Tibial nerve (tissue), 4 donors: ENCODE measurements at regions not wholly inside any gene's neighbourhood (a gene's known extent, or its start where the extent isn't known, plus 50 kb on each side); places are given as distances from the start of the nearest gene placed in this dataset.

Experiments used
- DNase-seq, 2 donors: peaks; one replicate each; pipeline ENCODE4 v3.0.0-alpha.2; 2019; ENCODE audit warnings: low spot score in 2 of 2
- H3K27ac ChIP-seq, 4 donors: fragments of 200-600 bp; sonication (generic) in 3 of 4; one replicate each; pipeline ENCODE4 v1.5.1; 2017 to 2019; ENCODE audit warnings: mild to moderate bottlenecking in 1 of 4
- H3K27me3 ChIP-seq, 2 donors: fragments of 200-600 bp; sonication (generic) in 1 of 2; one replicate each; pipeline versions ENCODE4 v1.5.1 to v1.6.0; 2017 to 2019
- H3K36me3 ChIP-seq, 3 donors: fragments of 200-600 bp; sonication (generic); one replicate each; pipeline ENCODE4 v1.5.1; 2018 to 2019
- H3K4me1 ChIP-seq, 4 donors: fragments of 200-600 bp; sonication (generic) in 3 of 4; one replicate each; pipeline ENCODE4 v1.5.1; 2017 to 2019
- H3K4me3 ChIP-seq, 4 donors: fragments of 200-600 bp; sonication (generic) in 3 of 4; one replicate each; pipeline ENCODE4 v1.5.1; 2017 to 2019; ENCODE audit warnings: mild to moderate bottlenecking in 1 of 4, moderate library complexity in 1 of 4
- H3K9me3 ChIP-seq, 4 donors: fragments of 200-600 bp; sonication (generic) in 3 of 4; one replicate each; pipeline ENCODE4 v1.5.1; 2017 to 2019
- CTCF ChIP-seq, 5 experiments: fragments of 200-600 bp in 3 of 5; fragments of 450-650 bp in 2 of 5; sonication (generic) in 3 of 5; IDR thresholded peaks; one replicate each; pipeline ENCODE4 v1.5.1; 2016 to 2019; ENCODE audit warnings: antibody characterized with exemption in 5 of 5, mild to moderate bottlenecking in 3 of 5, moderate library complexity in 2 of 5
- EP300 ChIP-seq, 2 donors: sonication (generic); formaldehyde crosslinking; IDR thresholded peaks; one replicate each; pipeline ENCODE4 v1.6.1; 2017; ENCODE audit warnings: antibody characterized with exemption in 2 of 2, mild to moderate bottlenecking in 1 of 2
- POLR2A ChIP-seq, 2 donors: fragments of 450-650 bp; IDR thresholded peaks; one replicate each; pipeline ENCODE4 v1.6.1; 2017; ENCODE audit warnings: antibody characterized with exemption in 2 of 2, mild to moderate bottlenecking in 2 of 2, moderate library complexity in 2 of 2
- WGBS, 2 donors: methylation state at CpG; one replicate each; pipeline ENCODE4 v1.1.5; 2018; 5-methylcytosine and 5-hydroxymethylcytosine counted together

- no peak for DNase-seq
- Histone ChIP-seq H3K27me3 (no peaks in the 10 kb centered on the region), H3K9me3 (no peaks in the 10 kb centered on the region), H3K27ac (no peak overlapping the region), H3K4me3 (no peak overlapping the region), H3K36me3 (no peaks in the 10 kb centered on the region), H3K4me1 (no peaks in the 10 kb centered on the region)
- no peak for TF ChIP-seq EP300 (IDR thresholded peaks at IDR 0.05)
- peak in 4 of 5 experiments; percentile 43 to 50 (median 44) for TF ChIP-seq CTCF (IDR thresholded peaks at IDR 0.05)
- no peak for TF ChIP-seq POLR2A (IDR thresholded peaks at IDR 0.05)
- WGBS, 2 donors = 27 to 34% methylated on average over 9 of the region's 9 CpGs
Observed at GRCh38 chr2:209208211-209208610, 215.6 kb upstream of the MAP2 start.

GRCh38 chr2:209209943-209210342, 213.9 kb upstream of the MAP2 start:
- no peak overlapping the region for H3K4me3 ChIP-seq
- 78 to 93% methylated on average over 4 of the region's 4 CpGs for WGBS, 2 donors
- H3K9me3 ChIP-seq = no peaks in the 10 kb centered on the region
- TF ChIP-seq EP300 (IDR thresholded peaks at IDR 0.05) (no peak), CTCF (IDR thresholded peaks at IDR 0.05) (no peak), POLR2A (IDR thresholded peaks at IDR 0.05) (no peak)
- H3K27me3 ChIP-seq = no peaks in the 10 kb centered on the region
- no peak for DNase-seq
- H3K36me3 ChIP-seq = no peaks in the 10 kb centered on the region
- H3K4me1 ChIP-seq = no peaks in the 10 kb centered on the region
- no peak overlapping the region for H3K27ac ChIP-seq

- Histone ChIP-seq H3K9me3 (no peaks in the 10 kb centered on the region), H3K36me3 (no peaks in the 10 kb centered on the region), H3K27me3 (no peaks in the 10 kb centered on the region), H3K27ac (no peak overlapping the region), H3K4me1 (no peaks in the 10 kb centered on the region), H3K4me3 (no peak overlapping the region)
- no peak for DNase-seq
- WGBS, 2 donors = 81 to 83% methylated on average over 2 of the region's 2 CpGs
- no peak for TF ChIP-seq POLR2A (IDR thresholded peaks at IDR 0.05)
- no peak for TF ChIP-seq CTCF (IDR thresholded peaks at IDR 0.05)
- no peak for TF ChIP-seq EP300 (IDR thresholded peaks at IDR 0.05)
Observed at GRCh38 chr2:209230560-209230959, 193.3 kb upstream of the MAP2 start.

GRCh38 chr2:209236377-209236776, 187.5 kb upstream of the MAP2 start:
- Histone ChIP-seq H3K4me3 (no peak overlapping the region), H3K4me1 (no peaks in the 10 kb centered on the region), H3K36me3 (no peaks in the 10 kb centered on the region), H3K9me3 (peaks cover 0 to 8% (median 0%) of the 10 kb centered on the region in 4 donors), H3K27me3 (no peaks in the 10 kb centered on the region), H3K27ac (no peak overlapping the region)
- DNase-seq = no peak
- TF ChIP-seq CTCF (IDR thresholded peaks at IDR 0.05) = no peak
- TF ChIP-seq POLR2A (IDR thresholded peaks at IDR 0.05) = no peak
- TF ChIP-seq EP300 (IDR thresholded peaks at IDR 0.05) = no peak
- 36 to 47% methylated on average over 2 of the region's 2 CpGs for WGBS, 2 donors

GRCh38 chr2:209238765-209239584, 184.9 kb upstream of the MAP2 start:
- Histone ChIP-seq H3K27ac (no peak overlapping the region), H3K27me3 (no peaks in the 10 kb centered on the region), H3K9me3 (peaks cover 0 to 18% (median 0%) of the 10 kb centered on the region in 4 donors), H3K4me1 (no peaks in the 10 kb centered on the region), H3K36me3 (no peaks in the 10 kb centered on the region), H3K4me3 (no peak overlapping the region)
- DNase-seq = no peak
- TF ChIP-seq POLR2A (IDR thresholded peaks at IDR 0.05) = no peak
- TF ChIP-seq EP300 (IDR thresholded peaks at IDR 0.05) = no peak
- TF ChIP-seq CTCF (IDR thresholded peaks at IDR 0.05) = no peak
- WGBS, 2 donors = 67 to 70% methylated on average over 3 of the region's 3 CpGs
